B cell (primary cell): ENCODE measurements at regions not wholly inside any gene's neighbourhood (a gene's known extent, or its start where the extent isn't known, plus 50 kb on each side); places are given as distances from the start of the nearest gene placed in this dataset.

Experiments
- ATAC-seq: fragments of 200-7000 bp; cut with Tn5 transposase; one replicate; pipeline ENCODE4 v1.10.0; 2021; ENCODE audit warnings: low read depth, mild to moderate bottlenecking, moderate number of reproducible peaks, moderate library complexity
- CTCF ChIA-PET: fragments of 350-600 bp; sonication (Branson Sonifier 250); formaldehyde crosslinking; loops from one replicate; lab custom pipeline; 2021; ENCODE audit warnings: antibody characterized with exemption, inconsistent platforms; lab: Charles Lee
- POLR2A ChIA-PET: fragments of 350-600 bp; sonication (Branson Sonifier 250); formaldehyde crosslinking; loops from one replicate; lab custom pipeline; 2021; ENCODE audit warnings: antibody characterized with exemption; lab: Charles Lee
- DNase-seq: peaks from one replicate; pipeline ENCODE4 v3.0.0; 2013
- H2AFZ ChIP-seq: 2 replicates; pipeline ENCODE4 v1.6.1; 2012; ENCODE audit warnings: mild to moderate bottlenecking, low read depth, low read length; ENCODE audit not compliant: insufficient read depth, poor library complexity, severe bottlenecking
- H3K27ac ChIP-seq, 2 donors: 1 replicate in 1 of 2; 2 replicates in 1 of 2; pipeline ENCODE4 v1.5.1; 2012 to 2013; ENCODE audit warnings: low read length in 2 of 2, mild to moderate bottlenecking in 2 of 2, moderate library complexity in 1 of 2
- H3K27me3 ChIP-seq, 4 experiments: fragments of 200-600 bp in 1 of 4; sonication (generic) in 1 of 4; replicated peaks in 1 of 4; 1 replicate in 2 of 4; 2 replicates in 2 of 4; pipeline versions ENCODE4 v1.6.1 to v1.7.0; 2013 to 2016; ENCODE audit warnings: low read length in 3 of 4, mild to moderate bottlenecking in 2 of 4, mixed read lengths in 1 of 4, moderate library complexity in 1 of 4; ENCODE audit not compliant: insufficient read depth in 4 of 4, control insufficient read depth in 3 of 4; ENCODE audit errors: control extremely low read depth in 1 of 4
- H3K36me3 ChIP-seq, 2 experiments: replicated peaks in 1 of 2; 1 replicate in 1 of 2; 2 replicates in 1 of 2; pipeline versions ENCODE4 v1.6.1 to v1.7.1; 2013; ENCODE audit warnings: low read length in 1 of 2; ENCODE audit not compliant: insufficient read depth in 2 of 2, control insufficient read depth in 1 of 2; ENCODE audit errors: control extremely low read depth in 1 of 2, extremely low read depth in 1 of 2
- H3K4me1 ChIP-seq, 2 donors: fragments of 200-600 bp in 1 of 2; sonication (generic) in 1 of 2; 1 replicate in 1 of 2; 2 replicates in 1 of 2; pipeline versions ENCODE4 v1.5.1 to v1.6.1; 2013 to 2017; ENCODE audit warnings: low read length in 2 of 2; ENCODE audit not compliant: control insufficient read depth in 2 of 2, insufficient read depth in 2 of 2
- H3K4me2 ChIP-seq: replicated peaks from 2 replicates; pipeline ENCODE3; 2012; ENCODE audit warnings: mild to moderate bottlenecking, low read depth, low read length; ENCODE audit not compliant: poor library complexity, severe bottlenecking
- H3K4me3 ChIP-seq, 5 experiments: fragments of 200-600 bp in 1 of 5; sonication (generic) in 1 of 5; 1 replicate in 3 of 5; 2 replicates in 2 of 5; pipeline versions ENCODE4 v1.5.1 to v1.7.0; 2011 to 2016; ENCODE audit warnings: low read length in 4 of 5, mild to moderate bottlenecking in 4 of 5, low read depth in 2 of 5, control low read depth in 1 of 5, moderate library complexity in 1 of 5; ENCODE audit not compliant: insufficient read depth in 1 of 5; ENCODE audit errors: control extremely low read depth in 1 of 5, extremely low read depth in 1 of 5
- H3K79me2 ChIP-seq: fragments of 200-600 bp; sonication (generic); one replicate; pipeline ENCODE4 v1.6.0; 2016; ENCODE audit warnings: low read length; ENCODE audit not compliant: control insufficient read depth, insufficient read depth
- H3K9ac ChIP-seq: fragments of 200-600 bp; sonication (generic); 2 replicates; pipeline ENCODE4 v1.6.1; 2017; ENCODE audit warnings: mild to moderate bottlenecking, low read length, moderate library complexity
- H3K9me3 ChIP-seq, 3 donors: one replicate each; pipeline versions ENCODE4 v1.6.1 to v1.7.1; 2013; ENCODE audit warnings: low read length in 2 of 3; ENCODE audit not compliant: control insufficient read depth in 2 of 3, insufficient read depth in 1 of 3; ENCODE audit errors: control extremely low read depth in 1 of 3
- H4K20me1 ChIP-seq: 2 replicates; pipeline ENCODE4 v1.6.0; 2012; ENCODE audit warnings: mild to moderate bottlenecking, low read length; ENCODE audit not compliant: insufficient read depth, control insufficient read depth, poor library complexity, severe bottlenecking
- H3K27ac Mint-ChIP-seq: one replicate; pipeline ENCODE4 v1.8.0; 2021; ENCODE audit warnings: mixed read lengths
- H3K27me3 Mint-ChIP-seq: one replicate; pipeline ENCODE4 v1.8.0; 2021; ENCODE audit warnings: mixed read lengths
- H3K4me1 Mint-ChIP-seq: one replicate; pipeline ENCODE4 v1.8.0; 2021; ENCODE audit warnings: mixed read lengths
- H3K4me3 Mint-ChIP-seq: one replicate; pipeline ENCODE4 v1.8.0; 2021; ENCODE audit warnings: mixed read lengths
- H3K9me3 Mint-ChIP-seq: one replicate; pipeline ENCODE4 v1.8.0; 2022; ENCODE audit warnings: mixed read lengths; ENCODE audit not compliant: insufficient read depth
- EZH2 ChIP-seq: IDR thresholded peaks from 2 replicates; pipeline ENCODE4 v1.6.1; 2012; ENCODE audit warnings: borderline replicate concordance, low read depth, mild to moderate bottlenecking, moderate library complexity, low read length; ENCODE audit not compliant: insufficient read depth, poor library complexity, severe bottlenecking
- WGBS: methylation state at CpG from one replicate; pipeline ENCODE4 v1.1.5; 2013; ENCODE audit warnings: missing lambda C conversion rate; ENCODE audit not compliant: insufficient coverage; 5-methylcytosine and 5-hydroxymethylcytosine counted together
- intact Hi-C: fragments of 100-400 bp; cut with micrococcal nuclease; formaldehyde crosslinking; loops from one replicate; pipeline ENCODE4 v1.10.0; 2022
- TF ChIP-seq, protein P1 (sequence below): fragments of 200-600 bp; IDR thresholded peaks from one replicate; pipeline ENCODE4 v1.8.0; 2022; ENCODE audit warnings: antibody characterized with exemption, mild to moderate bottlenecking

DNA sequence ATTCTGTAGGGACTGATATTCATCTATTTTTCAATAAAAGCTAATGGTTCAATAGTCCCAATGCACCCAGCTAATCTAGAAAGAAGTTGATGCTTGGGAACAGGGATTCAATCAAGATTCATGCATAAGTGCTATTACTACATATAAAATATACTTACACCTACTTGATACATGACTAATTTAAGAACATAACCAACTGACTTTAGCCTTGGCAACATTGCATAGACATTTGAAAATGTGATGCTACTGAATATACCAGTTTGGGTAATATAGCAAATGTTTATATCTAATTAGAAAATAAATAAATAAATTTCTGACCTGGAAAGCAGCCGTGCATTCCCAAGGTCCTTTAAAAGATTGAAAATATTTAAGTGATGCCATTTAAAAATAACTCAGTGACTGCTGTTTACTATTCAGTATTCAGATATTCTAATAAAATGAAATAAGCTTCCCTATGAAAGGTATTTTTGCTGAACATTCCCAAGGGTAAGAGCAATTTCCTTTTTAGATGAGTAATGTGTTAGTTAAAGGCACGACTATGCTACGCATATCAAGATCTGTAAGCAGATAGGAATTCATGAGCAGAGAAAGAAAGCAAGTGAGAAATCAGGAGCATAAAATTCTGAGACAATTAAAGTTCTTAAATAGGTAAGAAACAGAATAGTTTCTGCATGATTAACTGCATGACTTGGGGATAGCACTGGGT is 160.6 kb upstream of the SYT1 start:
- Histone ChIP-seq H3K4me2 (no peak overlapping the region), H3K9me3 (peaks cover 0 to 2% (median 0%) of the 10 kb centered on the region in 3 donors), H3K27me3 (no peaks in the 10 kb centered on the region), H3K9ac (no peak overlapping the region), H3K4me3 (no peak overlapping the region), H4K20me1 (no peaks in the 10 kb centered on the region), H3K4me1 (no peaks in the 10 kb centered on the region), H3K36me3 (no peaks in the 10 kb centered on the region), H3K27ac (no peak overlapping the region), H2AFZ (no peak overlapping the region), H3K79me2 (no peaks in the 10 kb centered on the region)
- Mint-ChIP-seq H3K4me1 (no peaks in the 10 kb centered on the region), H3K4me3 (no peak overlapping the region), H3K27ac (no peak overlapping the region), H3K9me3 (no peaks in the 10 kb centered on the region), H3K27me3 (no peaks in the 10 kb centered on the region)
- ATAC-seq (no peak), DNase-seq (no peak)
- no peak for TF ChIP-seq EZH2
- TF ChIP-seq, protein P1, sequence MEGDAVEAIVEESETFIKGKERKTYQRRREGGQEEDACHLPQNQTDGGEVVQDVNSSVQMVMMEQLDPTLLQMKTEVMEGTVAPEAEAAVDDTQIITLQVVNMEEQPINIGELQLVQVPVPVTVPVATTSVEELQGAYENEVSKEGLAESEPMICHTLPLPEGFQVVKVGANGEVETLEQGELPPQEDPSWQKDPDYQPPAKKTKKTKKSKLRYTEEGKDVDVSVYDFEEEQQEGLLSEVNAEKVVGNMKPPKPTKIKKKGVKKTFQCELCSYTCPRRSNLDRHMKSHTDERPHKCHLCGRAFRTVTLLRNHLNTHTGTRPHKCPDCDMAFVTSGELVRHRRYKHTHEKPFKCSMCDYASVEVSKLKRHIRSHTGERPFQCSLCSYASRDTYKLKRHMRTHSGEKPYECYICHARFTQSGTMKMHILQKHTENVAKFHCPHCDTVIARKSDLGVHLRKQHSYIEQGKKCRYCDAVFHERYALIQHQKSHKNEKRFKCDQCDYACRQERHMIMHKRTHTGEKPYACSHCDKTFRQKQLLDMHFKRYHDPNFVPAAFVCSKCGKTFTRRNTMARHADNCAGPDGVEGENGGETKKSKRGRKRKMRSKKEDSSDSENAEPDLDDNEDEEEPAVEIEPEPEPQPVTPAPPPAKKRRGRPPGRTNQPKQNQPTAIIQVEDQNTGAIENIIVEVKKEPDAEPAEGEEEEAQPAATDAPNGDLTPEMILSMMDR = no peak
- POLR2A ChIA-PET = no interaction called here
- CTCF ChIA-PET = interaction anchor here (0.8 kb wide), 1 partner anchor 16 kb away, joined by 3 read pairs; no protein-coding TSS in a partner anchor
- 53% methylated on average over 2 of the region's 3 CpGs for WGBS
- intact Hi-C loops = no loop called here

DNA sequence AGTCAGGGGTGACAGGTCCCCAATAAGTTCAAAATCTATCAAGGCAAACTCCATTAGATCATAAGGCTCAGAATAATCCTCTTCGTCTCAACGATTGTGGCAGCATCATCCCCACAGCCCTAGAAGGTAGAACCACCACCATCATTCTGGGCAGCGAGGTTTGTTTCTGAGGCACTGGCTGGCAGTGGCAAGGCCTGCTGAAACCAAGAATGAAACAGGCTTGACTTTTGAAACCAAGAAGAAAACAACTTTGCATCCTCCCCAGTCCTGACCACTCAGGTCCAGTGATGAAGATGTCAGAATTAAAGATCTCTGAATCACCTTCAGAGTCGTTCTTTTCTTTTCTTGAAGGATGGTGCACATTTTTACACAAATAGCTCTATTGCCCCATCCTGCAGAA is 152.6 kb upstream of the SYT1 start:
- WGBS = 92% methylated on average over 2 of the region's 4 CpGs

More for the DNA sequence above, 152.6 kb upstream of the SYT1 start:
- no peak overlapping the region for H3K27ac Mint-ChIP-seq
- H3K4me3 Mint-ChIP-seq = no peak overlapping the region
- H4K20me1 ChIP-seq = no peaks in the 10 kb centered on the region
- H3K27me3 ChIP-seq = no peaks in the 10 kb centered on the region
- no peak for TF ChIP-seq EZH2
- TF ChIP-seq, protein P1 = no peak
- H3K27me3 Mint-ChIP-seq = no peaks in the 10 kb centered on the region
- no peak overlapping the region for H2AFZ ChIP-seq
- no peaks in the 10 kb centered on the region for H3K36me3 ChIP-seq
- ChIA-PET CTCF (no interaction called here), POLR2A (no interaction called here)
- no peaks in the 10 kb centered on the region for H3K79me2 ChIP-seq
- no peak for DNase-seq
- no peaks in the 10 kb centered on the region for H3K4me1 ChIP-seq
- H3K9me3 ChIP-seq = no peaks in the 10 kb centered on the region
- no peak overlapping the region for H3K27ac ChIP-seq
- no peak for ATAC-seq
- H3K4me2 ChIP-seq = no peak overlapping the region
- H3K9ac ChIP-seq = no peak overlapping the region
- no peaks in the 10 kb centered on the region for H3K4me1 Mint-ChIP-seq
- H3K9me3 Mint-ChIP-seq = no peaks in the 10 kb centered on the region
- intact Hi-C loops = no loop called here
- no peak overlapping the region for H3K4me3 ChIP-seq
